IMR-90 (cell line): ENCODE measurements at regions not wholly inside any gene's neighbourhood (a gene's known extent, or its start where the extent isn't known, plus 50 kb on each side); places are given as distances from the start of the nearest gene placed in this dataset.

Experiments
- BHLHE40 ChIP-seq: fragments of 150-350 bp; IDR thresholded peaks from 2 replicates; pipeline ENCODE4 v1.6.1; 2016; ENCODE audit warnings: mild to moderate bottlenecking, low read depth, low read length
- CEBPB ChIP-seq: IDR thresholded peaks from 2 replicates; pipeline ENCODE4 v1.6.1; 2012; ENCODE audit warnings: low read depth, low read length, improper control_type of control experiment
- POLR2A ChIP-seq: IDR thresholded peaks from 2 replicates; pipeline ENCODE4 v1.6.1; 2012; ENCODE audit warnings: mild to moderate bottlenecking, low read depth, low read length
- RFX5 ChIP-seq: IDR thresholded peaks from 2 replicates; pipeline ENCODE4 v1.8.0; 2012; ENCODE audit warnings: low read depth, mild to moderate bottlenecking, low read length, moderate library complexity
- TF ChIP-seq, protein P1 (sequence below): fragments of 150-350 bp; IDR thresholded peaks from 2 replicates; pipeline ENCODE4 v1.6.1; 2017; ENCODE audit warnings: mild to moderate bottlenecking, antibody characterized with exemption, low read length, low read depth
- TF ChIP-seq, protein P2 (sequence below): conservative IDR thresholded peaks from 2 replicates; pipeline ENCODE4 v1.5.1; 2012; ENCODE audit warnings: mild to moderate bottlenecking, low read depth, low read length, improper control_type of control experiment

DNA sequence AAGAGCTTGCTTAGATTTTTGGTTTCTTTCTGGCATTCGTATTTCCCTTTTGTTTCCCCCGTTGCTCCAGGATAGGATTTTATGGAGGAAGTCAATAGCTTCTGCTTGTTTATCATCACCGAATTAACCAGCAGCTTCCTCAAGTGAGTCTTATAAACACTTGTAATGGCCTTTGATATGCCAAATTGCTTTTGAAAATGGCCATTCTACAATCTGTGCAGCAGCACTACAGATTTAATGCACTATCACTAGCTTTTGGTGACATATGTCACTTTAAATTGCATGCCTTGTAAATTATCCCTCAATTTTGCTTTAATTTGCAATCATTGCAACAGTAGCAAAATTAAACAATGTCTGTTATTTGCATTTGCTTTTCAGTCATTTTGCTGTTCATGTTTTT lies 774.7 kb downstream of the METTL4 start:
- TF ChIP-seq, protein P1, sequence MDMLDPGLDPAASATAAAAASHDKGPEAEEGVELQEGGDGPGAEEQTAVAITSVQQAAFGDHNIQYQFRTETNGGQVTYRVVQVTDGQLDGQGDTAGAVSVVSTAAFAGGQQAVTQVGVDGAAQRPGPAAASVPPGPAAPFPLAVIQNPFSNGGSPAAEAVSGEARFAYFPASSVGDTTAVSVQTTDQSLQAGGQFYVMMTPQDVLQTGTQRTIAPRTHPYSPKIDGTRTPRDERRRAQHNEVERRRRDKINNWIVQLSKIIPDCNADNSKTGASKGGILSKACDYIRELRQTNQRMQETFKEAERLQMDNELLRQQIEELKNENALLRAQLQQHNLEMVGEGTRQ: no peak
- TF ChIP-seq CEBPB: no peak
- TF ChIP-seq, protein P2, sequence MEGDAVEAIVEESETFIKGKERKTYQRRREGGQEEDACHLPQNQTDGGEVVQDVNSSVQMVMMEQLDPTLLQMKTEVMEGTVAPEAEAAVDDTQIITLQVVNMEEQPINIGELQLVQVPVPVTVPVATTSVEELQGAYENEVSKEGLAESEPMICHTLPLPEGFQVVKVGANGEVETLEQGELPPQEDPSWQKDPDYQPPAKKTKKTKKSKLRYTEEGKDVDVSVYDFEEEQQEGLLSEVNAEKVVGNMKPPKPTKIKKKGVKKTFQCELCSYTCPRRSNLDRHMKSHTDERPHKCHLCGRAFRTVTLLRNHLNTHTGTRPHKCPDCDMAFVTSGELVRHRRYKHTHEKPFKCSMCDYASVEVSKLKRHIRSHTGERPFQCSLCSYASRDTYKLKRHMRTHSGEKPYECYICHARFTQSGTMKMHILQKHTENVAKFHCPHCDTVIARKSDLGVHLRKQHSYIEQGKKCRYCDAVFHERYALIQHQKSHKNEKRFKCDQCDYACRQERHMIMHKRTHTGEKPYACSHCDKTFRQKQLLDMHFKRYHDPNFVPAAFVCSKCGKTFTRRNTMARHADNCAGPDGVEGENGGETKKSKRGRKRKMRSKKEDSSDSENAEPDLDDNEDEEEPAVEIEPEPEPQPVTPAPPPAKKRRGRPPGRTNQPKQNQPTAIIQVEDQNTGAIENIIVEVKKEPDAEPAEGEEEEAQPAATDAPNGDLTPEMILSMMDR: no peak
- TF ChIP-seq BHLHE40: no peak
- no peak for TF ChIP-seq POLR2A
- no peak for TF ChIP-seq RFX5
